ENCODE measurements at regions not wholly inside any gene's neighbourhood (a gene's known extent, or its start where the extent isn't known, plus 50 kb on each side); places are given as distances from the start of the nearest gene placed in this dataset.
"Not testable (repeated sequence)": the region's sequence is repeated elsewhere in the genome, so short reads cannot be mapped to it uniquely, and the experiment has no call there.

GRCh38 chr2:130251873-130252620, 53.8 kb upstream of the TUBA3E start:
- DNase-seq (ENCODE audit: low spot score) (no peak), ATAC-seq (no peak)

- ATAC-seq (no peak), DNase-seq (ENCODE audit: low spot score) (no peak)
Observed at GRCh38 chr2:130251535-130251872, 53.3 kb upstream of the TUBA3E start.

GRCh38 chr2:130248355-130248754, 50.1 kb upstream of the TUBA3E start:
- not testable (repeated sequence) for ATAC-seq; DNase-seq (ENCODE audit: low spot score)

All from left lobe of liver (tissue), 2 donors.